ENCODE measurements at regions not wholly inside any gene's neighbourhood (a gene's known extent, or its start where the extent isn't known, plus 50 kb on each side); places are given as distances from the start of the nearest gene placed in this dataset.

DNA sequence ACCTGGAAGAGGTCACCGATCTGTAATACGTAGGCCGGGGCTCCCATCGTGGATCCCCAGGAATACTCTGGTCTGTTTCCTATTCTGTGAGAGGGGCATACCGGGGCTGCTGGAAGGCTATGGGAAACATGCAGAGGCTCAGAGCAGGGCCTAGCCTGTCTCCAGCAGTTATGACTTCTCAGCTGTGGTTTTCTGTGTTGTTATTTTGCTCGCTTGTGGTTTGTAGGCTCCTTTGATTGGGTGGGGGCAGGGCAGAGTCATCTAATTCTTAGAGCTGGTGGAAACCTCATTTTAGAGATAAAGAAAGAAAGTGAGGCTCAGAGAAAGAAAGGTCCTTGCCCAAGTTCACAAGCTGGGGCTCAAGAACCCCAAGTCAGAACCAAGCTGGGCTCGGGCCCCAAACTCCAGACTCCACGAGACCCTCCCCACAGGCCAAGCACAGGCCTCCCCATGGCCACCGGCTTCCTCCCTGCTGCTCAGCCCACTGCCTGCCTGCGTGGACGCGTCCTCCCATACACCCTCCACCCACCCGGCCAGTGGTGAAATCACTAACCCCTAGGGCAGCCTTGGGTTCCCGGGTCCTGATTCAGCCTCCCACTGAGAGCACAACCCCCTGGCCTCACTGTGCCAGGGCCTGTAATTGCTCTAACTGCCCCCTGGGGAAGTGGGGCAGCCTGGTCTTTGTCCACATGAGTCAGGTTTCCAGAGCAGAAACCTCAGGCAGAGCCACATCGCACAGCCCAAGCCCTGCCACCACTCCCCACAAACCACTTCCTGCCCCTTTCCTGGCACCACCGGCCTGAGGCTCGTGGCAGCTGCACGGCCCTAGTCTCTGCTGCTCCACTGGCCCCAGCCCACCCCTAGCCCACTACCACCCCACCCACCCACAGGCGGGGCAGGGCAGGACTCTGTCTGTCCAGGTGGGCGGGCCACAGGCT, 270.8 kb downstream of the UACA start:
- Mint-ChIP-seq H3K4me3 (peak overlapping the region; percentile 66), H3K4me1 (ENCODE audit: low read depth) (peaks cover 75% of the 10 kb centered on the region), H3K27ac (no peak overlapping the region), H3K9me3 (ENCODE audit: low read depth) (no peaks in the 10 kb centered on the region), H3K36me3 (peaks cover 1% of the 10 kb centered on the region), H3K27me3 (peaks cover 2% of the 10 kb centered on the region)

DNA sequence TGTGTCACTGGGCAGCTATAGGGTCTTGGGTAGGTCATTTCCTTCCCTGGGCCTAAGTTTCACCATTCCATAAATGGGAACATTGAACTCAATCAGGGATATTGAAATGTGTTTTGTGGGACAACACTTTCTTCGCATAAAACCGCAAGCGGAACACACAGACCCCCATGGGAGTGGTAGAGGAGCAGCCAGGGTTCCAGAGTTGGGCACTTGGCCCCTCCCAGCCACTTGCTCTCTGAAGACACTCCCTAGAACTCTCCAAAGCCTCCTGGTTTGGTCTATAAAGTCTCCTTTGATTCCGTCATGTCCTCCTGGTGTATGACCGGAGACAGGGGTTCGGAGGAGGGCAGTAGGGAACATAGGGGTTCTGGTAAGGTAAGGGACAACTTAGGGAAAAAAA, 271.7 kb downstream of the UACA start:
- H3K27me3 Mint-ChIP-seq = peaks cover 2% of the 10 kb centered on the region
- H3K4me1 Mint-ChIP-seq (ENCODE audit: low read depth) = peaks cover 80% of the 10 kb centered on the region
- H3K36me3 Mint-ChIP-seq = no peaks in the 10 kb centered on the region
- H3K4me3 Mint-ChIP-seq = peak overlapping the region; percentile 66
- no peaks in the 10 kb centered on the region for H3K9me3 Mint-ChIP-seq (ENCODE audit: low read depth)
- no peak overlapping the region for H3K27ac Mint-ChIP-seq

DNA sequence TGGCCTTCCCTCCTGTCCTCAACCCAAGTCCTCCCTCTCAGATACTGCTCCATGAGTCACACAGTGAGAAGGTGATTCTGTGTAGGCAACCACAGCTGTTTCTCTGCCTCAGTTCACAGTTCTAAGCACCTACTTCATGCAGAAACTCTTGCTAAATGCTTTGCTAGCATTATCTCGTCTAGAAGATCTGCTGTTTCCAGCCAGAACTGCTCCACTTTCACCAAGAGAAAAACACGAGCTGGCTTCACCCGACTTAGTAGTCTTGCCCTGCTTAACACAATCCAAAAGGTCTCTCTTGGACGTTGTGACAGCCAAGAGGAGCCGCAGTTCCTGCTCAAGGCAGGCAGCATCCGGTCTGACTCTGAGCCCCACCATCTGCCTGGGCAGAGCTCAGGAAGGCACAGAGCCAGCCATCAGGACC, 272.1 kb downstream of the UACA start:
- Mint-ChIP-seq H3K4me1 (ENCODE audit: low read depth) (peaks cover 82% of the 10 kb centered on the region), H3K36me3 (no peaks in the 10 kb centered on the region), H3K27ac (peak overlapping the region; percentile 8), H3K27me3 (peaks cover 2% of the 10 kb centered on the region), H3K9me3 (ENCODE audit: low read depth) (no peaks in the 10 kb centered on the region), H3K4me3 (peak overlapping the region; percentile 66)

DNA sequence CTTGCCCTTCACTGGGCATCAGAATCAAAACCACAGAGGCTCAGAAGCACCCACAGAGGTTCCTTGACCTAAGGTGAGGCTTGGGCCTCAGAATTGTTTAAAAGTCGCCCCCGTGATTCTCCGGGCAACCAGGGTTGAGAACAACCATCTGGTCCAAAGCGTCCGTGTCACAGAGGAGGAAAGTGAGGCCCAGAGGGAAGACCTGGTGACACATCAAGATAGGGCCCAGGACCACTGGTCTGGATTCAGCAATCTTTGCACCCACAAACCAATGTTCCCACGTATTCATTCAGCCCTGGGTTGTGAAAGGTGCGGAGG, 272.6 kb downstream of the UACA start:
- Mint-ChIP-seq H3K4me1 (ENCODE audit: low read depth) (peaks cover 85% of the 10 kb centered on the region), H3K36me3 (no peaks in the 10 kb centered on the region), H3K9me3 (ENCODE audit: low read depth) (no peaks in the 10 kb centered on the region), H3K27me3 (peaks cover 2% of the 10 kb centered on the region), H3K4me3 (no peak overlapping the region), H3K27ac (no peak overlapping the region)

DNA sequence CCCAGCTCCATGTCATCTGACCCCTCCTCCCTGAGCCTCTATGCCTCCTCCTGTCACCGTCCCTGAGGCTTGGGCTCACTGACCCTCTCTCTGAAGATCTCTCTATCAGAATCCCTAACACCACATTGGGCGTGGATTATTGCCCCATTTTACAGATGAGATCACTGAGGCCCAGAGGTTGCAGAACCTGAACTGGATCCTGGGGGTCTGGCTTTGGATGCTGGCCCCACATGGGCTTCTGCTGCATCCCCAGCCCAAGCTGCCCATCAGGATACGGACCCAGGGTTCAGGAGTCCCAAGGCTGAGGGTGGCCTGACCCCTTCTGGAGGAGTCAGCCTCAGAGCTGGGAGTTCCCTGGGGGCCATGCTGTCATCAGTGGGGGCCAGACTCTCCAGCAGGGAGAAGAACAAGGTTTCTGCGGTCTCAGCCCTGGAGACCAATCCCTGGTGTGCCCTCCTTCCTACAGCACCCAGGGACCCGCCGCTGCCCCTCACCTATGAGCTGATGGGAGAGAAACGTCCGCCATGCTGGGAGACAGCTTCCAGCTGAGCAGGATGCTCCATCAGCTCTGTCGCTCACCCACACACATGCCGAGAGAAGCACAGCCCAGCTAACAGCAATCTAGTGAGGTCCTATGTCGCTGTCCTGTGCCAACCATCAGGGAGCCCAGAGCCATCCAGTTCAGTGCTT, 273.1 kb downstream of the UACA start:
- Mint-ChIP-seq H3K4me3 (no peak overlapping the region), H3K9me3 (ENCODE audit: low read depth) (no peaks in the 10 kb centered on the region), H3K4me1 (ENCODE audit: low read depth) (peaks cover 86% of the 10 kb centered on the region), H3K27me3 (peaks cover 2% of the 10 kb centered on the region), H3K27ac (no peak overlapping the region), H3K36me3 (no peaks in the 10 kb centered on the region)

DNA sequence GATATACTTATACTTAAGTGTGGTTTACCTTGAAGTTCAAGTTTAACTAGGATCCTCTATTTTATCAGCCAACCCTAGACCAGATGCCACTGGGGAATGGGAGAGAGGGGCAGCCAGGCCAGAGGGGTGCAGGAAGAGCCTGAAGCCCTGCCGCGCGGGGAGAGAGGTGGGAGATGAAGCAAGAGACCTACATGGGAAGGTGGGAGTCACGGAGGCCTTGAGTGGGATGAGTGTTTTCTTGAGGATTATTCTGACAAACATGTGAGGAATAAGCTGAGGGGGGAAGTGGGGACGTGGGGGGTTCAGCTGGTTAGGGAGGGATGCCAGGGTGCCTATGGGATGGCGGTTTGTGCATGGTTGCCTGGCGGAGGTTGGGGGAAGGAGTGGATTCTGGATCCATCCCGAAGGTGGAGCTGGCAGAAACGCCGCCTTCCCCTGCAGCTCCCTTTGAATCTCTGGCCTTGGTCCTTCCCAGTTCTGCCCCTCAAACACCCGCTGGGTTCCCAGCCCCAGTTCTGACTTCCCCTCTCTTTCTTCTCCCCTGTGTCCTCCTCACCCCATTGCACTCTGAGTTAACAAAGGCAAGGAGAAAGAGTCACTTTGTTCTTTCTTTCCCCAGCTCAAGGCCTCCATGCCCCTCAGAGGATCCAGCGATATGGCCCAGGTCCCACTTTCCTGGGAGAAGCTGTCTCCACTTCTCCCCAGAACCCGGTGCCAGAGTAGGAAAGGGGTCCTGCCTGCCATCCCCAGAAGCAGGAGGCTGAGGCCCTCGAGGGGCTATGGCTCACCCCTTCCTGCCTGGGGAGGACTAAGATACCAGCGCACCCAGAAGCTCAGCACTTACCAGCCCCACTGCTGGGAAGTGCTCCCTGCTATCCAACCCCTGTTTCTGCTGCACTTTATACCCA, 274.2 kb downstream of the UACA start:
- H3K9me3 Mint-ChIP-seq (ENCODE audit: low read depth) = no peaks in the 10 kb centered on the region
- H3K27ac Mint-ChIP-seq = no peak overlapping the region
- H3K27me3 Mint-ChIP-seq = peaks cover 5% of the 10 kb centered on the region
- H3K36me3 Mint-ChIP-seq = peaks cover 2% of the 10 kb centered on the region
- H3K4me3 Mint-ChIP-seq = no peak overlapping the region
- peaks cover 75% of the 10 kb centered on the region for H3K4me1 Mint-ChIP-seq (ENCODE audit: low read depth)

DNA sequence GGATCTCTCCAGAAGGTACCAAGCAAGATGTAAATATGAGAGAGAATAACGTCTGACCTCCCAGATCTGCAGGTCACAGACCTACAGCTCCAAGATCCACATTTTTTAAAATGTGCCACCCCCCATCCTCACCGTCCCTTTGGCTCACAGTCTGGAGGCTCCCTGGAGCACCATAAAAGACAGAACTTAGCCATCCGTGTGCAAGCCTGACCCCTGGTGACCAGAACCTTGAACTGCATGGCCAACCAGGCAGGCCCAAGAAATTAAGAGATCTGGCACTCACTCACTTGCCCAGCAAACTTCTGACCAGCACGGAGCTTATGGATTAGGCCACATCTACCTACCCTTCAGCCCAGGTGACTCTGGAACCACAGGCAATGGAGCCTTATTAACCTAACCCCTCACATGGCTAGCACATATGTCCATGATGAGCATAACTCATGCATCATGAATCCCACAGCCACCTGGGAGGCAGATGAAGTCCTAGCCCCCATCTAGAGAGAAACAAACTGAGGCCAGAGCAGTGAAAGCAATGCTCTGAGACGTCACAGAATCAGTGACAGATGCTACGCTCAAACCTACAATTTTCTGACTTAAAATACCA, 275.3 kb downstream of the UACA start:
- Mint-ChIP-seq H3K4me3 (no peak overlapping the region), H3K9me3 (ENCODE audit: low read depth) (no peaks in the 10 kb centered on the region), H3K36me3 (peaks cover 4% of the 10 kb centered on the region), H3K27me3 (peaks cover 10% of the 10 kb centered on the region), H3K27ac (no peak overlapping the region), H3K4me1 (ENCODE audit: low read depth) (peaks cover 65% of the 10 kb centered on the region)

DNA sequence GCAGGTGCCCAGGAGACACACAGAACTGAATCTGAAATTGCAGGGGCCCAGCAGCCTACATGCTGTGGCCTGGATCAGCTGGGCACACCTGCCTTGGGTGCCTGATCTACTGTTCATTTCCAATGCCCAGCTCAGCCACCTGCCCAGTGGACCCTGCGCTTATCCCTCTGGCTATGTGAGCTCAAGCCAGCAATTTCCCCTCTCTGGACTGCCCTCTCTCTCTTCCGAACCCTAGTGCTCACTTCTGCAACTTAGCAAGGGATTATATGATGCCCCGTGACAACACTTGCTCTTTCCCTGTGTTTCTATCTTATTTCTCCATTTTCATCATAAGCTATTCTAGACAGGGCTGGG, 276.0 kb downstream of the UACA start:
- no peak overlapping the region for H3K27ac Mint-ChIP-seq
- H3K4me1 Mint-ChIP-seq (ENCODE audit: low read depth) = peaks cover 59% of the 10 kb centered on the region
- no peaks in the 10 kb centered on the region for H3K9me3 Mint-ChIP-seq (ENCODE audit: low read depth)
- peaks cover 15% of the 10 kb centered on the region for H3K27me3 Mint-ChIP-seq
- peaks cover 7% of the 10 kb centered on the region for H3K36me3 Mint-ChIP-seq
- H3K4me3 Mint-ChIP-seq = no peak overlapping the region

DNA sequence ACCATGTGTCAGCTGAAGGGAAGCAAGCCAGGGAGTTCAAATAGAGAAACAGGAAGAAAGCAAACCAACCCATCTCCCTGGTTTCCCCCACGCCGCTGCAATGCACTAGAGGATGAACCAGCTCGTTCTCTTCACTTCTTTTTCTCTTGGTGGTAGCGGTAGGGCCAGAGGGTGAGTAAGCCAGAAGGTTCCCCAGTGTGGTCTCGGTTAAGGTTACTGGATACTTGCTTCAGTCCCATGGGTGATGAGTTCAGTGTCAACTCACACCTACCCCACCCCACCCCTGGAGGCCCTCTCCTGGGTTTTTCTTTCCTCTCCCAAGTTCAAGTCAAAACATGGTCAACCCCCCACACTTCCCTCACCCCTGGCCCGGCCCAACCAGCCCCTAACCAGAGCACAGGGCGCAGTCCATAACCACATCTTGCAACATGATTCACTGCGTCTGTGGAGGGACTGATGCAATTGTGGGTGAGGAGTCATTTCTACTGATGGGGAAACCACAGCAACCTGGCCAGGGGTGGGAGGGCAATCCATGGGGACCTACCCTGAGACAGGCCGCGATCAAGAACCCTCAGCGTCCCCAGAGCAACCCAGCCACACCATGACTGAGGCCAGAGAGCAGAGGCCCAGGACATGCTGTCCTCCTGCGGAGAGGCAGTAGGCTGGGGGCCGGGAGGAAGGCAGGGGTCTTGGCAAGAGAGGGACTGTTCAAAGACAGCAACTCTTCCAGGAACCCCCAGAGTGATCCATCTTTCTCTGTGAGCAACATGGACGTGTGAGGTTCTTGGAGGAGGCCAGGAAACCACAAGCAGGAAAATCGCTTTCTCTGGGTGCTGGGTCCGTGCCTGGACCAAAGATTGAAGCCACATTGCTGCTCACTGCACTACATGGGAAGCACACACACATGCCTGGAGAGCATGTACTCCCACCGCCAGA, 276.6 kb downstream of the UACA start:
- Mint-ChIP-seq H3K4me3 (peak overlapping the region; percentile 38), H3K4me1 (ENCODE audit: low read depth) (peaks cover 52% of the 10 kb centered on the region), H3K36me3 (peaks cover 9% of the 10 kb centered on the region), H3K27me3 (peaks cover 18% of the 10 kb centered on the region), H3K27ac (no peak overlapping the region), H3K9me3 (ENCODE audit: low read depth) (no peaks in the 10 kb centered on the region)

DNA sequence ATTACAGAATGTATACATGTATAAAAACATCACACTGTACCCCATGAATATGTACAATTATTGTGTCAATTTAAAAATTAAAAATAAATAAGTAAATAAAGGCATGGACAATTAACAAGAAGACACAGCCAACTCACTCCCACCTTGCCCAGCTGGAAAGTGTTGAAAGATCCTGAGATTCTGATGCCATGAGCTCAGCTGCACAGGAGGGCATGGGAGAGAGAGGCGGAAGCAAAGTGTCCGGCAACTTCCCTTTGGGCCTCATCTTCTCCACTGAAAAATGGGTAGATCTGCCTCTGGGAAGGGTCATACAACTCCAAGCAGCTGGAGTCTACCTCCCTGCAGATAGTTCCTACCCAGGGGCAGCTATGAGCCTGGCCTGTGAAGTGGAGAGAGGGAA, 277.3 kb downstream of the UACA start:
- peaks cover 18% of the 10 kb centered on the region for H3K27me3 Mint-ChIP-seq
- peaks cover 9% of the 10 kb centered on the region for H3K36me3 Mint-ChIP-seq
- peak overlapping the region; percentile 38 for H3K4me3 Mint-ChIP-seq
- no peaks in the 10 kb centered on the region for H3K9me3 Mint-ChIP-seq (ENCODE audit: low read depth)
- no peak overlapping the region for H3K27ac Mint-ChIP-seq
- peaks cover 45% of the 10 kb centered on the region for H3K4me1 Mint-ChIP-seq (ENCODE audit: low read depth)

DNA sequence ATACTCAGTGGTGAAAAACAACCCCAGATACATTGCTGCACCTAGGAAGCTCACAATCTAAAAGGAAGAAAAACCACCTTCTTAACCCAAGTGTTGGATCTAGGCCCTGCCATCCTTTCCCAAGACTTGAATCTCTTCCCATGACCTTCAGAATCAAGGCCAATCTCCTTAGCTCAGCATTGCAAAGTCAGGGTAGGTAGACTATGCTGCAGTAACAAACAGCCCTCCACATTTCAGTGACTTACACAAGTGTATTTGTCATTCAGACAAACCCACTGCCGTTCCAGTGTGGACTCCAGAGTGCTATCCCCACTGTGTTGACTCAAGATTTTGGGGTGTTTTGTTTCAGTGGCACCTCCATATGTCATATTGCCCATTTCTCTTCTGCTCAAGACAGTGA, 278.4 kb downstream of the UACA start:
- H3K27me3 Mint-ChIP-seq = peaks cover 18% of the 10 kb centered on the region
- H3K36me3 Mint-ChIP-seq = peaks cover 9% of the 10 kb centered on the region
- no peaks in the 10 kb centered on the region for H3K9me3 Mint-ChIP-seq (ENCODE audit: low read depth)
- H3K27ac Mint-ChIP-seq = no peak overlapping the region
- no peak overlapping the region for H3K4me3 Mint-ChIP-seq
- H3K4me1 Mint-ChIP-seq (ENCODE audit: low read depth) = peaks cover 42% of the 10 kb centered on the region

DNA sequence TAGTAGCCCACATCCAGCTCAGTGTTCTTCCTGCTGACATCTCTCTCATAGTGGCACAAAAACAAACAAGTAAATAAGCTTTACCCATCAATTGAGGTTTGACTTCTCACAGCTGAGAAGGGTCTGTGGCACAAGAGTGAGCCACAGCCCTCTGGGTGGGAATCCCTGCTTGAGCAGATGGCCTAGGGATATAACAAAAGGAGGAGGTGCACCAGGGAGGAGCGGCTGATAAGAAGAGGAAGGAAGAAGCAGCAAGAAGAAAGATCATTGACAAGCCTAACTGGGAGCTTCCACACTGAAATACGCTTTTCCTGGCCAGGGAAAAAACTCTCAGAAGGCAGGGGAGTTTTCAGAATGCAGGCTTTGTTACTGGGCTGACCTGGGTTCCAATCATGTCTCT, 279.8 kb downstream of the UACA start:
- Mint-ChIP-seq H3K36me3 (peaks cover 9% of the 10 kb centered on the region), H3K4me3 (no peak overlapping the region), H3K27me3 (peaks cover 16% of the 10 kb centered on the region), H3K4me1 (ENCODE audit: low read depth) (peaks cover 46% of the 10 kb centered on the region), H3K27ac (no peak overlapping the region), H3K9me3 (ENCODE audit: low read depth) (no peaks in the 10 kb centered on the region)

DNA sequence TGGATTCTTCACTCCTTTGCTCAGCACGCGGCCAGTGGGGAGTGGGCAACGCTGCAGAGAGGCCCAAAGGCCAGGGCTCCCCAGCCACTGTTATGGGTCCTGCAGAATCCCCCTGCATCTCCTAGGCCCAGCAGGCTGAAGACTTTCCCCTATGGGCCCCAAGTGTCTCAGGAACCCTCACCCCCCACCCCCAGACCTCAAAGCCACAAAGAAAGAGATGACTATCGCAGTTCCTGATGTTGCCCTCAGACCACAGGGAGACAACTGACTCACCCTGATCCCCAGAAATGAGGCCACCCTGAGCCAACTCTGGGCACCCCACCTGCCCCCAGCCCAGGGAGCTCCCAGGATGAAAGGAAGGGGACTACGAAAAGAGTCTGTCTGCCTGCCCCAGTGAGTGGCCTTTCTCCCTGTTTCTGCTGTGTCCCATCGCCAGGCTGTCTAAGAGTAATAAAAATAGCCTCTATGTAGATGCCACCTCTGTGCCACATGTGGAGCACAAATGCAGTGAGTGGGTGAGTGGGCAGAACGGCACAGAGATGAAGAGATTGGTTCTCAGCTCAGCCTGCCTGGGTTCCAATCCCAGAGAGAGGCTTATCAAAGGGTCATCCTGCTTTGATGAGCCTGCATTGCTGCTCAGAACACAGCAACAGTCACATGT, 283.0 kb downstream of the UACA start:
- H3K4me1 Mint-ChIP-seq (ENCODE audit: low read depth) = peaks cover 29% of the 10 kb centered on the region
- H3K9me3 Mint-ChIP-seq (ENCODE audit: low read depth) = no peaks in the 10 kb centered on the region
- H3K36me3 Mint-ChIP-seq = peaks cover 9% of the 10 kb centered on the region
- peak overlapping the region; percentile 34 for H3K27ac Mint-ChIP-seq
- H3K27me3 Mint-ChIP-seq = peaks cover 22% of the 10 kb centered on the region
- peak overlapping the region; percentile 30 for H3K4me3 Mint-ChIP-seq

All from activated naive CD8-positive, alpha-beta T cell (primary cell).